ENCODE measurements at regions not wholly inside any gene's neighbourhood (a gene's known extent, or its start where the extent isn't known, plus 50 kb on each side); places are given as distances from the start of the nearest gene placed in this dataset.

- H3K4me1 ChIP-seq (ENCODE audit: control insufficient read depth in 1 of 2, low read depth in 2 of 2) = no peaks in the 10 kb centered on the region
- H3K27ac ChIP-seq = no peak overlapping the region
- H3K27me3 ChIP-seq (replicated peaks; ENCODE audit: insufficient read depth) = no peaks in the 10 kb centered on the region
- no peaks in the 10 kb centered on the region for H3K36me3 ChIP-seq
- H3K9me3 ChIP-seq = no peaks in the 10 kb centered on the region
- ATAC-seq (ENCODE audit: insufficient number of reproducible peaks, low FRiP score, low read depth) (no peak), DNase-seq (ENCODE audit: low spot score) (no peak)
- no peak overlapping the region for H3K4me3 ChIP-seq
- no peak for TF ChIP-seq CTCF (IDR thresholded peaks at IDR 0.05)
Observed at GRCh38 chr6:1491591-1492319, 102.4 kb downstream of the FOXF2 start.

- H3K36me3 ChIP-seq = no peaks in the 10 kb centered on the region
- ATAC-seq (ENCODE audit: insufficient number of reproducible peaks, low FRiP score, low read depth) = no peak
- no peaks in the 10 kb centered on the region for H3K27me3 ChIP-seq (replicated peaks; ENCODE audit: insufficient read depth)
- no peaks in the 10 kb centered on the region for H3K9me3 ChIP-seq
- no peak for DNase-seq (ENCODE audit: low spot score)
- H3K4me1 ChIP-seq (ENCODE audit: control insufficient read depth in 1 of 2, low read depth in 2 of 2) = peaks cover 0 to 10% of the 10 kb centered on the region in 2 donors
- H3K27ac ChIP-seq = no peak overlapping the region
- no peak for TF ChIP-seq CTCF (IDR thresholded peaks at IDR 0.05)
- no peak overlapping the region for H3K4me3 ChIP-seq
Observed at GRCh38 chr6:1494671-1495070, 105.3 kb downstream of the FOXF2 start.

GRCh38 chr6:1495344-1495743 is 106.0 kb downstream of the FOXF2 start:
- TF ChIP-seq CTCF (IDR thresholded peaks at IDR 0.05) = no peak
- DNase-seq (ENCODE audit: low spot score) (no peak), ATAC-seq (ENCODE audit: insufficient number of reproducible peaks, low FRiP score, low read depth) (no peak)
- Histone ChIP-seq H3K27me3 (replicated peaks; ENCODE audit: insufficient read depth) (no peaks in the 10 kb centered on the region), H3K9me3 (no peaks in the 10 kb centered on the region), H3K27ac (no peak overlapping the region), H3K36me3 (no peaks in the 10 kb centered on the region), H3K4me3 (no peak overlapping the region), H3K4me1 (ENCODE audit: control insufficient read depth in 1 of 2, low read depth in 2 of 2) (peaks cover 0 to 10% of the 10 kb centered on the region in 2 donors)

GRCh38 chr6:1496092-1496491 is 106.7 kb downstream of the FOXF2 start:
- DNase-seq (ENCODE audit: low spot score) (no peak), ATAC-seq (ENCODE audit: insufficient number of reproducible peaks, low FRiP score, low read depth) (no peak)
- no peak for TF ChIP-seq CTCF (IDR thresholded peaks at IDR 0.05)
- Histone ChIP-seq H3K9me3 (no peaks in the 10 kb centered on the region), H3K4me1 (ENCODE audit: control insufficient read depth in 1 of 2, low read depth in 2 of 2) (peaks cover 0 to 10% of the 10 kb centered on the region in 2 donors), H3K4me3 (no peak overlapping the region), H3K27me3 (replicated peaks; ENCODE audit: insufficient read depth) (no peaks in the 10 kb centered on the region), H3K27ac (no peak overlapping the region), H3K36me3 (no peaks in the 10 kb centered on the region)

- TF ChIP-seq CTCF (IDR thresholded peaks at IDR 0.05) = no peak
- Histone ChIP-seq H3K27ac (no peak overlapping the region), H3K9me3 (no peaks in the 10 kb centered on the region), H3K27me3 (replicated peaks; ENCODE audit: insufficient read depth) (no peaks in the 10 kb centered on the region), H3K4me3 (no peak overlapping the region), H3K4me1 (ENCODE audit: control insufficient read depth in 1 of 2, low read depth in 2 of 2) (peaks cover 0 to 10% of the 10 kb centered on the region in 2 donors), H3K36me3 (no peaks in the 10 kb centered on the region)
- no peak for DNase-seq (ENCODE audit: low spot score)
- no peak for ATAC-seq (ENCODE audit: insufficient number of reproducible peaks, low FRiP score, low read depth)
Observed at GRCh38 chr6:1496836-1497760, 107.7 kb downstream of the FOXF2 start.

Data from thoracic aorta (tissue), 2 donors.